Tibial nerve (tissue), 4 donors: ENCODE measurements at regions not wholly inside any gene's neighbourhood (a gene's known extent, or its start where the extent isn't known, plus 50 kb on each side); places are given as distances from the start of the nearest gene placed in this dataset.

ENCODE experiments used
- DNase-seq, 2 donors: peaks; one replicate each; pipeline ENCODE4 v3.0.0-alpha.2; 2019; ENCODE audit warnings: low spot score in 2 of 2
- H3K27ac ChIP-seq, 4 donors: fragments of 200-600 bp; sonication (generic) in 3 of 4; one replicate each; pipeline ENCODE4 v1.5.1; 2017 to 2019; ENCODE audit warnings: mild to moderate bottlenecking in 1 of 4
- H3K27me3 ChIP-seq, 2 donors: fragments of 200-600 bp; sonication (generic) in 1 of 2; one replicate each; pipeline versions ENCODE4 v1.5.1 to v1.6.0; 2017 to 2019
- H3K36me3 ChIP-seq, 3 donors: fragments of 200-600 bp; sonication (generic); one replicate each; pipeline ENCODE4 v1.5.1; 2018 to 2019
- H3K4me1 ChIP-seq, 4 donors: fragments of 200-600 bp; sonication (generic) in 3 of 4; one replicate each; pipeline ENCODE4 v1.5.1; 2017 to 2019
- H3K4me3 ChIP-seq, 4 donors: fragments of 200-600 bp; sonication (generic) in 3 of 4; one replicate each; pipeline ENCODE4 v1.5.1; 2017 to 2019; ENCODE audit warnings: mild to moderate bottlenecking in 1 of 4, moderate library complexity in 1 of 4
- H3K9me3 ChIP-seq, 4 donors: fragments of 200-600 bp; sonication (generic) in 3 of 4; one replicate each; pipeline ENCODE4 v1.5.1; 2017 to 2019
- CTCF ChIP-seq, 5 experiments: fragments of 200-600 bp in 3 of 5; fragments of 450-650 bp in 2 of 5; sonication (generic) in 3 of 5; IDR thresholded peaks; one replicate each; pipeline ENCODE4 v1.5.1; 2016 to 2019; ENCODE audit warnings: antibody characterized with exemption in 5 of 5, mild to moderate bottlenecking in 3 of 5, moderate library complexity in 2 of 5
- EP300 ChIP-seq, 2 donors: sonication (generic); formaldehyde crosslinking; IDR thresholded peaks; one replicate each; pipeline ENCODE4 v1.6.1; 2017; ENCODE audit warnings: antibody characterized with exemption in 2 of 2, mild to moderate bottlenecking in 1 of 2
- POLR2A ChIP-seq, 2 donors: fragments of 450-650 bp; IDR thresholded peaks; one replicate each; pipeline ENCODE4 v1.6.1; 2017; ENCODE audit warnings: antibody characterized with exemption in 2 of 2, mild to moderate bottlenecking in 2 of 2, moderate library complexity in 2 of 2
- WGBS, 2 donors: methylation state at CpG; one replicate each; pipeline ENCODE4 v1.1.5; 2018; 5-methylcytosine and 5-hydroxymethylcytosine counted together

GRCh38 chr6:9986273-9986672, 428.6 kb downstream of the TFAP2A start:
- no peak overlapping the region for H3K4me3 ChIP-seq
- no peaks in the 10 kb centered on the region for H3K36me3 ChIP-seq
- no peak overlapping the region for H3K27ac ChIP-seq
- TF ChIP-seq POLR2A (IDR thresholded peaks at IDR 0.05) (no peak), CTCF (IDR thresholded peaks at IDR 0.05) (no peak), EP300 (IDR thresholded peaks at IDR 0.05) (no peak)
- no peaks in the 10 kb centered on the region for H3K27me3 ChIP-seq
- no peaks in the 10 kb centered on the region for H3K4me1 ChIP-seq
- DNase-seq: no peak
- peaks cover 0 to 8% (median 0%) of the 10 kb centered on the region in 4 donors for H3K9me3 ChIP-seq
- 61 to 72% methylated on average over 2 of the region's 2 CpGs for WGBS, 2 donors

GRCh38 chr6:9985481-9985880, 429.4 kb downstream of the TFAP2A start:
- Histone ChIP-seq H3K9me3 (peaks cover 0 to 8% (median 0%) of the 10 kb centered on the region in 4 donors), H3K27ac (no peak overlapping the region), H3K4me3 (no peak overlapping the region), H3K4me1 (no peaks in the 10 kb centered on the region), H3K36me3 (no peaks in the 10 kb centered on the region), H3K27me3 (no peaks in the 10 kb centered on the region)
- no peak for DNase-seq
- TF ChIP-seq EP300 (IDR thresholded peaks at IDR 0.05) (no peak), POLR2A (IDR thresholded peaks at IDR 0.05) (no peak), CTCF (IDR thresholded peaks at IDR 0.05) (no peak)

GRCh38 chr6:9984607-9985006, 430.3 kb downstream of the TFAP2A start:
- no peak for TF ChIP-seq CTCF (IDR thresholded peaks at IDR 0.05)
- no peak for TF ChIP-seq POLR2A (IDR thresholded peaks at IDR 0.05)
- no peak for TF ChIP-seq EP300 (IDR thresholded peaks at IDR 0.05)

GRCh38 chr6:9983168-9983567, 431.7 kb downstream of the TFAP2A start:
- no peaks in the 10 kb centered on the region for H3K36me3 ChIP-seq
- H3K27me3 ChIP-seq: no peaks in the 10 kb centered on the region
- WGBS, 2 donors: 86 to 91% methylated on average over 2 of the region's 2 CpGs
- no peak overlapping the region for H3K4me3 ChIP-seq
- TF ChIP-seq EP300 (IDR thresholded peaks at IDR 0.05) (no peak), POLR2A (IDR thresholded peaks at IDR 0.05) (no peak), CTCF (IDR thresholded peaks at IDR 0.05) (no peak)
- no peak for DNase-seq
- H3K9me3 ChIP-seq: peaks cover 0 to 8% (median 0%) of the 10 kb centered on the region in 4 donors
- no peaks in the 10 kb centered on the region for H3K4me1 ChIP-seq
- no peak overlapping the region for H3K27ac ChIP-seq

More at GRCh38 chr6:9984607-9985006, 430.3 kb downstream of the TFAP2A start:
- Histone ChIP-seq H3K9me3 (peaks cover 0 to 8% (median 0%) of the 10 kb centered on the region in 4 donors), H3K36me3 (no peaks in the 10 kb centered on the region), H3K4me1 (no peaks in the 10 kb centered on the region), H3K4me3 (no peak overlapping the region), H3K27me3 (no peaks in the 10 kb centered on the region), H3K27ac (no peak overlapping the region)
- DNase-seq: no peak

- TF ChIP-seq EP300 (IDR thresholded peaks at IDR 0.05) (no peak), CTCF (IDR thresholded peaks at IDR 0.05) (no peak), POLR2A (IDR thresholded peaks at IDR 0.05) (no peak)
- no peak overlapping the region for H3K27ac ChIP-seq
- H3K27me3 ChIP-seq: no peaks in the 10 kb centered on the region
- WGBS, 2 donors: 58 to 70% methylated on average over 5 of the region's 5 CpGs
- peaks cover 0 to 8% (median 0%) of the 10 kb centered on the region in 4 donors for H3K9me3 ChIP-seq
- no peak overlapping the region for H3K4me3 ChIP-seq
- no peaks in the 10 kb centered on the region for H3K36me3 ChIP-seq
- DNase-seq: no peak
- no peaks in the 10 kb centered on the region for H3K4me1 ChIP-seq
Measured at GRCh38 chr6:9982215-9982614, 432.7 kb downstream of the TFAP2A start.
